PC-9 (cell line): ENCODE measurements at regions not wholly inside any gene's neighbourhood (a gene's known extent, or its start where the extent isn't known, plus 50 kb on each side); places are given as distances from the start of the nearest gene placed in this dataset.

Experiments used
- BruUV-seq: library from RNA; stranded (reverse); fragments of 400-500 nt; replicated peaks from 2 replicates; lab custom pipeline; 2021; lab: Mats Ljungman, UMichigan
- CTCF ChIA-PET: fragments of 300-600 bp; sonication (Branson Sonifier 250); formaldehyde crosslinking; loops from one replicate; lab custom pipeline; 2022; ENCODE audit warnings: antibody characterized with exemption; lab: Charles Lee
- POLR2A ChIA-PET: fragments of 300-600 bp; sonication (Branson Sonifier 250); formaldehyde crosslinking; loops from one replicate; lab custom pipeline; 2022; ENCODE audit warnings: antibody characterized with exemption; ENCODE audit not compliant: unreplicated experiment; lab: Charles Lee
- DNase-seq, 2 experiments: peaks; one replicate each; pipeline versions ENCODE4 v3.0.0 to v3.0.0-alpha.2; 2015 to 2022; ENCODE audit warnings: mixed read lengths in 1 of 2
- H2AFZ ChIP-seq: fragments of 200-600 bp; sonication (generic); 2 replicates; pipeline ENCODE4 v1.8.1; 2017; ENCODE audit warnings: antibody characterized with exemption
- H3F3A ChIP-seq: fragments of 200-600 bp; sonication (generic); 2 replicates; pipeline ENCODE4 v1.8.1; 2017; ENCODE audit warnings: antibody characterized with exemption, mild to moderate bottlenecking, low read depth; ENCODE audit not compliant: insufficient read depth
- H3K27ac ChIP-seq: fragments of 200-600 bp; sonication (generic); 2 replicates; pipeline ENCODE4 v1.6.1; 2016; ENCODE audit warnings: mixed run types
- H3K27me3 ChIP-seq: fragments of 200-600 bp; sonication (generic); 2 replicates; pipeline ENCODE4 v1.6.1; 2016; ENCODE audit warnings: low read depth, mixed run types; ENCODE audit not compliant: insufficient read depth
- H3K36me3 ChIP-seq: fragments of 200-600 bp; sonication (generic); 2 replicates; pipeline ENCODE4 v1.6.1; 2016; ENCODE audit warnings: low read depth, mixed run types
- H3K4me1 ChIP-seq: fragments of 200-600 bp; sonication (generic); replicated peaks from 2 replicates; pipeline ENCODE4 v1.6.1; 2016; ENCODE audit warnings: mixed run types; ENCODE audit not compliant: insufficient read depth
- H3K4me2 ChIP-seq: fragments of 200-600 bp; sonication (generic); 2 replicates; pipeline ENCODE4 v1.6.1; 2017; ENCODE audit warnings: mixed run types
- H3K4me3 ChIP-seq: fragments of 200-600 bp; sonication (generic); 2 replicates; pipeline ENCODE4 v1.6.1; 2016; ENCODE audit warnings: mixed run types
- H3K79me2 ChIP-seq: fragments of 200-600 bp; sonication (generic); 2 replicates; pipeline ENCODE4 v1.6.1; 2017; ENCODE audit warnings: low read depth, mixed run types
- H3K9me2 ChIP-seq: fragments of 200-600 bp; sonication (generic); 2 replicates; pipeline ENCODE4 v1.8.1; 2017; ENCODE audit warnings: mild to moderate bottlenecking; ENCODE audit not compliant: insufficient read depth
- H3K9me3 ChIP-seq: fragments of 200-600 bp; sonication (generic); 2 replicates; pipeline ENCODE4 v1.8.1; 2016; ENCODE audit warnings: low read depth; ENCODE audit not compliant: insufficient read depth
- H4K20me1 ChIP-seq: fragments of 200-600 bp; sonication (generic); 2 replicates; pipeline ENCODE4 v1.8.1; 2017; ENCODE audit not compliant: insufficient read depth
- EZH2 ChIP-seq: fragments of 200-600 bp; sonication (generic); IDR thresholded peaks from 2 replicates; pipeline ENCODE4 v1.8.0; 2017; ENCODE audit warnings: antibody characterized with exemption, low read depth
- intact Hi-C: fragments of 100-400 bp; cut with micrococcal nuclease; formaldehyde crosslinking; loops from one replicate; pipeline ENCODE4 v1.10.0; 2022; ENCODE audit not compliant: unreplicated experiment
- TF ChIP-seq, protein P1 (sequence below): fragments of 200-600 bp; sonication (generic); conservative IDR thresholded peaks from 2 replicates; pipeline ENCODE4 v1.6.1; 2017; ENCODE audit warnings: mixed run types, antibody characterized with exemption, mild to moderate bottlenecking, moderate library complexity

DNA sequence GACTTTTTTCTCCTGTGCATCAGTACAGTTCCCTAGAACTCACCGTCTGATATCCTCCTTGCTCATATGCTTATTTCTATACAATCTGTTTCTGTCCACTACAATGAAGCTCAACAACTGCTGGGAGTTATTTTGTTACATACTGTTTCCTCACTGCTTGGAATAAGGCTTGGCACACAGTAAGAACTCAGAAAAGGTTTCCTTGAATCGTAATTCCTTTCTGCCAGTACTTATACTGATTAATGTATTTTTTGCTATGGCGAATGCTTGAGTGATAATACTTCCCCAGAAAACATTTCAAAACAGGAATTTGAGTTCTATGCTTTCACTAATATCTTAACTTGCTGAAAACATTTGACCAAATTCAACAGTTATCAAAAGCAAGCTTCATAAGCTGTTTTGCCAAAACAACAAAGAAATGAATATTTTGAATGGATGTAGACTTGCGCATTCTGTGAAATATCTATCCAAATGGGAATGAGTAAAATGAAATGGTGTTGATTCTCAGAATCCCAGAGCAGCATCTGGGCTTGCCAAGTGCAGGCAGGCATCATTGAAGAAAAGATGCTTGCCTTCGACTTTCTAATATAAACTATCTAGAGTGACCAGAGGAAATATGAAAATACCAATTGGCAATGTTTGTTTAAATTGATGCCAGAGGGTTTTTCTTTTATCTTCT lies 286.3 kb downstream of the RAP2B start:
- Histone ChIP-seq H3K9me3 (no peaks in the 10 kb centered on the region), H4K20me1 (no peaks in the 10 kb centered on the region), H3K79me2 (no peaks in the 10 kb centered on the region), H3K27ac (no peak overlapping the region), H3K4me3 (no peak overlapping the region), H3F3A (no peaks in the 10 kb centered on the region), H3K27me3 (no peaks in the 10 kb centered on the region), H3K9me2 (0 out of 2 replicates have a peak, but pooled peaks cover 2% of the 10 kb centered on the region), H3K4me1 (no peaks in the 10 kb centered on the region), H2AFZ (peak overlapping the region; percentile 35; the same call in 1 of the 2 replicates), H3K4me2 (no peak overlapping the region), H3K36me3 (no peaks in the 10 kb centered on the region)
- ChIA-PET POLR2A (no interaction called here), CTCF (no interaction called here)
- DNase-seq, result no peak
- intact Hi-C loops, result loop anchor here (10.0 kb wide), 1 partner anchor 317 kb away; no protein-coding TSS in a partner anchor
- no TSS peak for BruUV-seq
- TF ChIP-seq EZH2, result no peak
- TF ChIP-seq, protein P1, sequence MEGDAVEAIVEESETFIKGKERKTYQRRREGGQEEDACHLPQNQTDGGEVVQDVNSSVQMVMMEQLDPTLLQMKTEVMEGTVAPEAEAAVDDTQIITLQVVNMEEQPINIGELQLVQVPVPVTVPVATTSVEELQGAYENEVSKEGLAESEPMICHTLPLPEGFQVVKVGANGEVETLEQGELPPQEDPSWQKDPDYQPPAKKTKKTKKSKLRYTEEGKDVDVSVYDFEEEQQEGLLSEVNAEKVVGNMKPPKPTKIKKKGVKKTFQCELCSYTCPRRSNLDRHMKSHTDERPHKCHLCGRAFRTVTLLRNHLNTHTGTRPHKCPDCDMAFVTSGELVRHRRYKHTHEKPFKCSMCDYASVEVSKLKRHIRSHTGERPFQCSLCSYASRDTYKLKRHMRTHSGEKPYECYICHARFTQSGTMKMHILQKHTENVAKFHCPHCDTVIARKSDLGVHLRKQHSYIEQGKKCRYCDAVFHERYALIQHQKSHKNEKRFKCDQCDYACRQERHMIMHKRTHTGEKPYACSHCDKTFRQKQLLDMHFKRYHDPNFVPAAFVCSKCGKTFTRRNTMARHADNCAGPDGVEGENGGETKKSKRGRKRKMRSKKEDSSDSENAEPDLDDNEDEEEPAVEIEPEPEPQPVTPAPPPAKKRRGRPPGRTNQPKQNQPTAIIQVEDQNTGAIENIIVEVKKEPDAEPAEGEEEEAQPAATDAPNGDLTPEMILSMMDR, result no peak

DNA sequence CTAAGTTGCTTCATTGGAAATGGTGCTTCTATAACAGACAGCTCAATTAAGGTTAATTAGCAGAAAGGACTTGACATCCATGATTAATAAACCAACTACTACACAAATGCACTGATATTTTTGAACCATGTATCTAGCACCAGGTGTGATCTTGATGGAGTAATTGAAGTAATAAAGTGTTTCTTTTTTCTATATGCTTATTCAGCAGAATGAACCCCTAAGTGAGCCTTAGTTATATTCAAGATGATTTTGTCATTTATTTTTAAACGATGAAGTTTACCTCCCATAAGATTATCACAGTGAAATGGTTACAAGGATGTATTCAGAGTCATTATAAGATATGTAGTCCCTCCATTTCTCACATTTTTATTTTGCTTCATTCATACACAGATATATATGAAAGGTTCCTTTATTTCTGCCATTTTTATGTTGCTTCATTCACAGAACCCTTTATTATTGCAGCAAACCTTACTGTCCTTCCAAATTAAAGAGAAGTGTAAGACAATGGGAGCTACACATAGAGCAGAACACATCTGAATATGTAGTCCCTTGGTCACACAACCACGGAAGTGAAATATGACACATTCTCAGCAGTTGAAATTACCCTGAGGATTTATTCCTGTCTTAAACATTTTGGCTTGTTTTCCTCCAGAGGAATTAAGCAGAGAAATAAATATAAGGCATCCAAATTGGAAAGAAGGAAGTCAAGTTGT lies 295.0 kb downstream of the RAP2B start:
- no peak overlapping the region for H3K4me2 ChIP-seq
- H3K36me3 ChIP-seq, result no peaks in the 10 kb centered on the region
- no peaks in the 10 kb centered on the region for H3K27me3 ChIP-seq
- no peak overlapping the region for H3K4me3 ChIP-seq
- 0 out of 2 replicates have a peak, but pooled peaks cover 2% of the 10 kb centered on the region for H3K9me2 ChIP-seq
- POLR2A ChIA-PET, result interaction anchor here (0.7 kb wide), 1 partner anchor 417 kb away, joined by 6 read pairs; no protein-coding TSS in a partner anchor
- H3F3A ChIP-seq, result no peaks in the 10 kb centered on the region
- no peak for TF ChIP-seq EZH2
- TF ChIP-seq, protein P1, result no peak
- no peaks in the 10 kb centered on the region for H3K4me1 ChIP-seq
- intact Hi-C loops, result no loop called here
- H3K79me2 ChIP-seq, result no peaks in the 10 kb centered on the region
- CTCF ChIA-PET, result no interaction called here
- no peak overlapping the region for H3K27ac ChIP-seq
- no peak overlapping the region for H2AFZ ChIP-seq
- no peaks in the 10 kb centered on the region for H4K20me1 ChIP-seq
- no TSS peak for BruUV-seq
- DNase-seq, result no peak
- H3K9me3 ChIP-seq, result no peaks in the 10 kb centered on the region

DNA sequence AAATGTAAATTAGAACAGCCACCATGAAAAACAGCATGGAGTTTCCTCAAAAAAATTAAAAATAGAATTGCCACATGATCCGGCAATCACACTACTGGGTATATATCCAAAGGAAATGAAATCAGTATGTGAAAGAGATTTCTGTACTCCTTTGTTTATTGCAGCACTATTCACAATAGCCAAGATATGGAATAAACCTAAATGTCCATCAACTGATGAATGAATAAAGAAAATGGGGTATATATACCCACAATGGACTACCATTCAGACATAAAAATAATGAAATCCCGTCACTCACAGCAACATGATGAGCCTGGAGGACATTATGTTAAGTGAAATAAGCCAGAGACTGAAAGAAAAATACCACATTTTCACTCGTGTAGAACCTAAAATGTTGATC lies 296.9 kb downstream of the RAP2B start:
- no peak for TF ChIP-seq EZH2
- TF ChIP-seq, protein P1, result no peak
- no peak for DNase-seq
- ChIA-PET CTCF (no interaction called here), POLR2A (no interaction called here)
- no peaks in the 10 kb centered on the region for H4K20me1 ChIP-seq
- no peak overlapping the region; the same call in 1 of the 2 replicates for H2AFZ ChIP-seq
- H3K4me2 ChIP-seq, result no peak overlapping the region
- no peaks in the 10 kb centered on the region for H3K9me2 ChIP-seq
- BruUV-seq, result no TSS peak
- no peaks in the 10 kb centered on the region for H3K9me3 ChIP-seq
- no peak overlapping the region for H3K4me3 ChIP-seq
- H3K4me1 ChIP-seq, result no peaks in the 10 kb centered on the region
- intact Hi-C loops, result no loop called here
- H3F3A ChIP-seq, result no peaks in the 10 kb centered on the region
- H3K27ac ChIP-seq, result no peak overlapping the region
- H3K27me3 ChIP-seq, result no peaks in the 10 kb centered on the region
- no peaks in the 10 kb centered on the region for H3K79me2 ChIP-seq
- no peaks in the 10 kb centered on the region for H3K36me3 ChIP-seq
